GM18907 (cell line): ENCODE measurements at regions not wholly inside any gene's neighbourhood (a gene's known extent, or its start where the extent isn't known, plus 50 kb on each side); places are given as distances from the start of the nearest gene placed in this dataset.
"Not testable (repeated sequence)": the region's sequence is repeated elsewhere in the genome, so short reads cannot be mapped to it uniquely, and the experiment has no call there.

Experiments used
- ATAC-seq: cut with Tn5 transposase; IDR thresholded peaks from one replicate; pipeline ENCODE4 v1.9.1; 2021; ENCODE audit warnings: mild to moderate bottlenecking, moderate library complexity; ENCODE audit not compliant: unreplicated experiment

- no peak for ATAC-seq
Observed at GRCh38 chr14:71800878-71801277, 131.4 kb upstream of the RGS6 start.

- ATAC-seq = no peak
Observed at GRCh38 chr14:71803539-71804260, 128.5 kb upstream of the RGS6 start.

- ATAC-seq = no peak
Observed at GRCh38 chr14:71804992-71805391, 127.2 kb upstream of the RGS6 start.

GRCh38 chr14:71807049-71807448 is 125.2 kb upstream of the RGS6 start:
- not testable (repeated sequence) for ATAC-seq

- not testable (repeated sequence) for ATAC-seq
Observed at GRCh38 chr14:71810800-71811199, 121.4 kb upstream of the RGS6 start.

GRCh38 chr14:71812693-71813092 is 119.5 kb upstream of the RGS6 start:
- ATAC-seq = no peak

GRCh38 chr14:71815110-71815509 is 117.1 kb upstream of the RGS6 start:
- no peak for ATAC-seq

GRCh38 chr14:71824816-71825215 is 107.4 kb upstream of the RGS6 start:
- no peak for ATAC-seq

- ATAC-seq = no peak
Observed at GRCh38 chr14:71833476-71833875, 98.8 kb upstream of the RGS6 start.

- ATAC-seq = no peak
Observed at GRCh38 chr14:71834284-71835204, 97.7 kb upstream of the RGS6 start.

- ATAC-seq = no peak
Observed at GRCh38 chr14:71852181-71852580, 80.0 kb upstream of the RGS6 start.

GRCh38 chr14:71855399-71856036 is 76.7 kb upstream of the RGS6 start:
- no peak for ATAC-seq

- ATAC-seq = peak; percentile 66
Observed at GRCh38 chr14:71856199-71856919, 75.9 kb upstream of the RGS6 start.

- ATAC-seq = no peak
Observed at GRCh38 chr14:71863049-71863448, 69.2 kb upstream of the RGS6 start.

GRCh38 chr14:71863766-71864165 is 68.5 kb upstream of the RGS6 start:
- no peak for ATAC-seq
